Endothelial cell of umbilical vein (primary cell): ENCODE measurements at regions not wholly inside any gene's neighbourhood (a gene's known extent, or its start where the extent isn't known, plus 50 kb on each side); places are given as distances from the start of the nearest gene placed in this dataset.

ENCODE experiments used
- BruUV-seq: library from RNA; stranded (reverse); fragments of 400-500 nt; replicated peaks from 2 replicates; lab custom pipeline; 2021; lab: Mats Ljungman, UMichigan
- CTCF ChIA-PET: fragments of 300-600, 350-600 bp; sonication (Branson Sonifier 250); formaldehyde crosslinking; loops from one replicate; lab custom pipeline; 2021; ENCODE audit warnings: antibody characterized with exemption, inconsistent platforms; lab: Charles Lee
- POLR2A ChIA-PET: fragments of 300-600, 350-600 bp; sonication (Branson Sonifier 250); formaldehyde crosslinking; loops from one replicate; lab custom pipeline; 2021; ENCODE audit warnings: antibody characterized with exemption, inconsistent platforms; lab: Charles Lee
- DNase-seq: peaks from one replicate; pipeline ENCODE4 v3.0.0-alpha.2; 2011; ENCODE audit warnings: low read depth, low spot score
- FAIRE-seq: peaks from 2 replicates; lab custom pipeline; 2011; peaks lifted over from hg19 to GRCh38; lab: Jason Lieb, UNC
- H2AFZ ChIP-seq: 2 replicates; pipeline ENCODE4 v1.6.0; 2012; ENCODE audit warnings: low read depth, low read length, control low read depth, inconsistent platforms
- H3K27ac ChIP-seq: 2 replicates; pipeline ENCODE4 v1.5.1; 2011; ENCODE audit warnings: low read depth, mild to moderate bottlenecking, control low read depth, low read length, moderate library complexity; ENCODE audit not compliant: insufficient read depth
- H3K27me3 ChIP-seq, 2 experiments: 2 replicates each; pipeline versions ENCODE4 v1.6.0 to v1.6.1; 2011; ENCODE audit warnings: low read length in 2 of 2, mixed read lengths in 1 of 2; ENCODE audit not compliant: control insufficient read depth in 2 of 2, insufficient read depth in 2 of 2
- H3K36me3 ChIP-seq, 2 experiments: 2 replicates in 1 of 2; 3 replicates in 1 of 2; pipeline ENCODE4 v1.5.1; 2011; ENCODE audit warnings: low read length in 2 of 2, mild to moderate bottlenecking in 1 of 2, moderate library complexity in 1 of 2; ENCODE audit not compliant: control insufficient read depth in 2 of 2, insufficient read depth in 2 of 2; ENCODE audit errors: extremely low read depth in 1 of 2
- H3K4me1 ChIP-seq: 3 replicates; pipeline ENCODE4 v1.5.1; 2011; ENCODE audit warnings: mild to moderate bottlenecking, low read length; ENCODE audit not compliant: control insufficient read depth, insufficient read depth; ENCODE audit errors: extremely low read depth
- H3K4me2 ChIP-seq: 2 replicates; pipeline ENCODE4 v1.6.1; 2011; ENCODE audit warnings: low read length, control low read depth, mixed read lengths; ENCODE audit not compliant: insufficient read depth
- H3K4me3 ChIP-seq, 3 experiments: fragments of 200-600 bp in 1 of 3; sonication (generic), shearing (Covaris generic) in 1 of 3; replicated peaks in 1 of 3; 2 replicates each; pipeline ENCODE4 v1.5.1; 2011 to 2016; ENCODE audit warnings: control low read depth in 3 of 3, low read length in 3 of 3, mild to moderate bottlenecking in 2 of 3, inconsistent platforms in 1 of 3, low read depth in 1 of 3, moderate library complexity in 1 of 3; ENCODE audit not compliant: insufficient read depth in 1 of 3
- H3K79me2 ChIP-seq: 2 replicates; pipeline ENCODE4 v1.6.0; 2012; ENCODE audit warnings: low read length, inconsistent platforms; ENCODE audit not compliant: control insufficient read depth, insufficient read depth
- H3K9ac ChIP-seq: replicated peaks from 2 replicates; pipeline ENCODE3; 2011; ENCODE audit warnings: low read length, control low read depth; ENCODE audit not compliant: insufficient read depth; ENCODE audit errors: extremely low read depth
- H3K9me1 ChIP-seq: replicated peaks from 3 replicates; pipeline ENCODE4 v1.6.0; 2011; ENCODE audit warnings: mild to moderate bottlenecking, low read length; ENCODE audit not compliant: control insufficient read depth, insufficient read depth; ENCODE audit errors: extremely low read depth
- H3K9me3 ChIP-seq: replicated peaks from 2 replicates; pipeline ENCODE4 v1.5.1; 2012; ENCODE audit warnings: low read length, inconsistent platforms; ENCODE audit not compliant: control insufficient read depth, insufficient read depth
- H4K20me1 ChIP-seq: replicated peaks from 2 replicates; pipeline ENCODE3; 2011; ENCODE audit warnings: mild to moderate bottlenecking, low read length; ENCODE audit not compliant: control insufficient read depth, insufficient read depth; ENCODE audit errors: extremely low read depth
- FOS ChIP-seq: IDR thresholded peaks from 2 replicates; pipeline ENCODE4 v1.6.1; 2011; ENCODE audit warnings: mild to moderate bottlenecking, low read length, moderate library complexity, borderline replicate concordance; ENCODE audit not compliant: insufficient read depth
- GATA2 ChIP-seq: IDR thresholded peaks from 2 replicates; pipeline ENCODE4 v1.7.0; 2011; ENCODE audit warnings: low read depth, mild to moderate bottlenecking, moderate library complexity, mixed read lengths, low read length; ENCODE audit not compliant: insufficient read length, insufficient read depth
- JUN ChIP-seq: IDR thresholded peaks from 2 replicates; pipeline ENCODE4 v1.6.1; 2011; ENCODE audit warnings: borderline replicate concordance, low read depth; ENCODE audit not compliant: insufficient read length, insufficient read depth
- MYC ChIP-seq: IDR thresholded peaks from one replicate; pipeline ENCODE4 v1.6.1; 2011; ENCODE audit warnings: mild to moderate bottlenecking, low read depth, low read length
- POLR2A ChIP-seq: IDR thresholded peaks from 2 replicates; pipeline ENCODE4 v1.6.1; 2012; ENCODE audit warnings: low read depth, mild to moderate bottlenecking, control low read depth, low read length
- POLR2AphosphoS5 ChIP-seq: IDR thresholded peaks from 2 replicates; pipeline ENCODE4 v1.6.1; 2012; ENCODE audit warnings: low read depth, mild to moderate bottlenecking, control low read depth, low read length, moderate library complexity; ENCODE audit not compliant: insufficient read depth
- dilution Hi-C: fragments of 300-500 bp; cut with MboI; formaldehyde crosslinking; loops from one replicate; pipeline ENCODE4 v1.15.0; 2019; ENCODE audit warnings: low sequenced_read_pairs; ENCODE audit not compliant: extremely low pct_ligation_motif_present
- intact Hi-C: fragments of 100-400 bp; cut with micrococcal nuclease; formaldehyde crosslinking; loops from one replicate; pipeline ENCODE4 v1.10.0; 2022
- TF ChIP-seq, protein P1 (sequence below), 2 donors: IDR thresholded peaks; 1 replicate in 1 of 2; 2 replicates in 1 of 2; pipeline ENCODE4 v1.5.1; 2011; ENCODE audit warnings: low read length in 2 of 2, mild to moderate bottlenecking in 2 of 2, moderate library complexity in 2 of 2, control low read depth in 1 of 2, inconsistent platforms in 1 of 2, low read depth in 1 of 2; ENCODE audit not compliant: insufficient read depth in 1 of 2; ENCODE audit errors: extremely low read depth in 1 of 2
- TF ChIP-seq, protein P2 (sequence below): IDR thresholded peaks from 2 replicates; pipeline ENCODE4 v1.6.1; 2011; ENCODE audit not compliant: insufficient read depth, insufficient read length

- no peaks in the 10 kb centered on the region for H3K9me3 ChIP-seq
- TF ChIP-seq FOS (no peak), GATA2 (no peak), JUN (no peak), POLR2A (no peak), MYC (no peak), POLR2AphosphoS5 (no peak)
- TF ChIP-seq, protein P1, sequence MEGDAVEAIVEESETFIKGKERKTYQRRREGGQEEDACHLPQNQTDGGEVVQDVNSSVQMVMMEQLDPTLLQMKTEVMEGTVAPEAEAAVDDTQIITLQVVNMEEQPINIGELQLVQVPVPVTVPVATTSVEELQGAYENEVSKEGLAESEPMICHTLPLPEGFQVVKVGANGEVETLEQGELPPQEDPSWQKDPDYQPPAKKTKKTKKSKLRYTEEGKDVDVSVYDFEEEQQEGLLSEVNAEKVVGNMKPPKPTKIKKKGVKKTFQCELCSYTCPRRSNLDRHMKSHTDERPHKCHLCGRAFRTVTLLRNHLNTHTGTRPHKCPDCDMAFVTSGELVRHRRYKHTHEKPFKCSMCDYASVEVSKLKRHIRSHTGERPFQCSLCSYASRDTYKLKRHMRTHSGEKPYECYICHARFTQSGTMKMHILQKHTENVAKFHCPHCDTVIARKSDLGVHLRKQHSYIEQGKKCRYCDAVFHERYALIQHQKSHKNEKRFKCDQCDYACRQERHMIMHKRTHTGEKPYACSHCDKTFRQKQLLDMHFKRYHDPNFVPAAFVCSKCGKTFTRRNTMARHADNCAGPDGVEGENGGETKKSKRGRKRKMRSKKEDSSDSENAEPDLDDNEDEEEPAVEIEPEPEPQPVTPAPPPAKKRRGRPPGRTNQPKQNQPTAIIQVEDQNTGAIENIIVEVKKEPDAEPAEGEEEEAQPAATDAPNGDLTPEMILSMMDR (IDR thresholded peaks at IDR 0.05; ENCODE audit: extremely low read depth in 1 of 2, insufficient read depth in 1 of 2, low read depth in 1 of 2, low read length in 2 of 2): no peak
- TF ChIP-seq, protein P2, sequence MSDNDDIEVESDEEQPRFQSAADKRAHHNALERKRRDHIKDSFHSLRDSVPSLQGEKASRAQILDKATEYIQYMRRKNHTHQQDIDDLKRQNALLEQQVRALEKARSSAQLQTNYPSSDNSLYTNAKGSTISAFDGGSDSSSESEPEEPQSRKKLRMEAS: no peak
- CTCF ChIA-PET: no interaction called here
These were observed 123.0 kb downstream of the PMAIP1 start for GRCh38 chr18:60022671-60023276.

More at GRCh38 chr18:60022671-60023276, 123.0 kb downstream of the PMAIP1 start:
- Histone ChIP-seq H3K9ac (no peak overlapping the region), H3K4me3 (no peak overlapping the region), H3K27ac (no peak overlapping the region), H2AFZ (no peak overlapping the region), H3K36me3 (no peaks in the 10 kb centered on the region), H3K4me1 (no peaks in the 10 kb centered on the region), H3K9me1 (no peaks in the 10 kb centered on the region), H3K27me3 (no peaks in the 10 kb centered on the region), H3K4me2 (no peak overlapping the region), H4K20me1 (no peaks in the 10 kb centered on the region), H3K79me2 (no peaks in the 10 kb centered on the region)
- intact Hi-C loops (no loop called here), dilution Hi-C loops (no loop called here)
- POLR2A ChIA-PET: no interaction called here
- FAIRE-seq (no peak), DNase-seq (no peak)
- no TSS peak for BruUV-seq
